ENCODE measurements at regions not wholly inside any gene's neighbourhood (a gene's known extent, or its start where the extent isn't known, plus 50 kb on each side); places are given as distances from the start of the nearest gene placed in this dataset.

DNA sequence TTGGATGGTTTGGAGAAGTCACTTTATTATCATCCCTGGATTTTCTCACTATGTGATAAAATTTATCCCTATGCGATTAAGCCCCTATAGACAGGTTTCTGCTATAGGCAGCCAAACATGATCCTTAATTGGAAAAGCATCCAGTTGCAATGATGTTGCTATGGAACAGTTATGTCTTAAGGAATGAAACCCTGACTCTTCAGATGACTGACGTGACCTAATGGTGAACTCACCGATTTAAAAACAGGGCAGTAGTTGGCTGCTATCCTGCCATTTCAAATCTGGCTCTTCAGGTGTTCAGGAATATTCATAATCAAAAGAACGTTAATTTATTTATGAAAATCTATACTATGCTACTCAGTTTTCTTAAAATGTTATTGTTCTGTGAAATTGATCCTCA lies 106.8 kb upstream of the ROBO1 start:
- no peak overlapping the region for H3K4me3 ChIP-seq (ENCODE audit: low read depth, low read length)
- no peaks in the 10 kb centered on the region for H3K36me3 ChIP-seq (ENCODE audit: insufficient read depth)
- H3K27ac ChIP-seq (ENCODE audit: low read depth) = no peak overlapping the region
- 74% methylated on average over 4 of the region's 4 CpGs for WGBS
- no peaks in the 10 kb centered on the region for H3K4me1 ChIP-seq (ENCODE audit: insufficient read depth)
- no peak for DNase-seq (ENCODE audit: extremely low spot score)

DNA sequence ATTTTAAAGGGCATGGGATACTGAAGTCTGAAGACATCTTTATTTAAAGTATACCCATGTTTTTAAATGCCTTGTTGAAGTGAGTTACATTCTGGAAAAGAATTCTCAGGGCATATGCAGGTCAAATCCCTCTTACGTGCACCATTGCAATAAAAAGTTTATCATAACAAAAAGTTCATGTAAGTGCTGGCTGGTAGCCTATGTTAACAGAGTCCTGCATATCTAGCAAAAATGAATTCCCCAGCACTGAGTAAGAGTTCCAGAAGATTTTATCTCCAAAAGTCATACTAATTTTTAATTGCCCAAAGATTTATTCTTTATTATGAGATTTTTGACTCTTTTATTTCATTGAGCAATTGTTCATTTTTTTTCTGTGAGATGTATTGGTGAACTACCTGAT lies 104.7 kb upstream of the ROBO1 start:
- Histone ChIP-seq H3K27ac (ENCODE audit: low read depth) (no peak overlapping the region), H3K4me1 (ENCODE audit: insufficient read depth) (no peaks in the 10 kb centered on the region), H3K36me3 (ENCODE audit: insufficient read depth) (no peaks in the 10 kb centered on the region), H3K4me3 (ENCODE audit: low read depth, low read length) (no peak overlapping the region)
- 18% methylated on average over 1 of the region's 1 CpG for WGBS
- DNase-seq (ENCODE audit: extremely low spot score) = peak; percentile 42

DNA sequence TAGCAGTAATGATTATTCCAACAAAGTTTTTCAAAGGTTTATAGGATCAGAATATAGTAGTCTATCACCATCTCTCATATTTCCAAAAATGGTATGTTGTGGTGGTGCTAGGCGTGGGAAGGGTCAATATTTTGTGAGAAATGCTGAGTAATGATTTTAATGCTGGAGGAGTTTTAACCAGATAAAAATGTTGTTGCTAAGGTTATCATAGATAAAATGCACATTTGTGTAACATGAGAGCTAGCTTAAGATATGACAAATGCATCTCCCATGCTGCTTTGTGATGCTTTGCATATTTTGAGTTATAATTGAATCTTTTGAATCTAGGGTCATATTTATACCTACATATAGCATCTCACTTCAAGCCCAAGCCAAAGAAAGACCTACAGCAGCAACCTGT lies 103.9 kb upstream of the ROBO1 start:
- 64% methylated on average over 1 of the region's 1 CpG for WGBS
- Histone ChIP-seq H3K27ac (ENCODE audit: low read depth) (no peak overlapping the region), H3K4me1 (ENCODE audit: insufficient read depth) (no peaks in the 10 kb centered on the region), H3K36me3 (ENCODE audit: insufficient read depth) (no peaks in the 10 kb centered on the region), H3K4me3 (ENCODE audit: low read depth, low read length) (no peak overlapping the region)
- DNase-seq (ENCODE audit: extremely low spot score) = no peak

DNA sequence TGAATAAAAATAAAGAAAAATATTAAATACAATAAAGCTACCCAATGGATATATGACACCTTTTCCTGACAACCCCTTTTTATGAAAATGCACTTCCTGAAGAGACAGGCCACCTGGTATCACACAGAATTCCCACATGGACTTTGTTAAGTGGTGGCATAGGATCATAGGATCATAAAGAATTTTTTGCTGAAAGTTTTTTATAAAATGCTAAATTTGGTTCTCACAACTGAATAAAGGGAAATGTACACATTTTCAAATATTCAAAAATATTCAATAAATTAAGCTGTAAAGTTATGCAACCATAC lies 102.5 kb upstream of the ROBO1 start:
- no peak overlapping the region for H3K27ac ChIP-seq (ENCODE audit: low read depth)
- H3K4me3 ChIP-seq (ENCODE audit: low read depth, low read length) = no peak overlapping the region
- no peak for DNase-seq (ENCODE audit: extremely low spot score)
- no peaks in the 10 kb centered on the region for H3K36me3 ChIP-seq (ENCODE audit: insufficient read depth)
- H3K4me1 ChIP-seq (ENCODE audit: insufficient read depth) = no peaks in the 10 kb centered on the region

DNA sequence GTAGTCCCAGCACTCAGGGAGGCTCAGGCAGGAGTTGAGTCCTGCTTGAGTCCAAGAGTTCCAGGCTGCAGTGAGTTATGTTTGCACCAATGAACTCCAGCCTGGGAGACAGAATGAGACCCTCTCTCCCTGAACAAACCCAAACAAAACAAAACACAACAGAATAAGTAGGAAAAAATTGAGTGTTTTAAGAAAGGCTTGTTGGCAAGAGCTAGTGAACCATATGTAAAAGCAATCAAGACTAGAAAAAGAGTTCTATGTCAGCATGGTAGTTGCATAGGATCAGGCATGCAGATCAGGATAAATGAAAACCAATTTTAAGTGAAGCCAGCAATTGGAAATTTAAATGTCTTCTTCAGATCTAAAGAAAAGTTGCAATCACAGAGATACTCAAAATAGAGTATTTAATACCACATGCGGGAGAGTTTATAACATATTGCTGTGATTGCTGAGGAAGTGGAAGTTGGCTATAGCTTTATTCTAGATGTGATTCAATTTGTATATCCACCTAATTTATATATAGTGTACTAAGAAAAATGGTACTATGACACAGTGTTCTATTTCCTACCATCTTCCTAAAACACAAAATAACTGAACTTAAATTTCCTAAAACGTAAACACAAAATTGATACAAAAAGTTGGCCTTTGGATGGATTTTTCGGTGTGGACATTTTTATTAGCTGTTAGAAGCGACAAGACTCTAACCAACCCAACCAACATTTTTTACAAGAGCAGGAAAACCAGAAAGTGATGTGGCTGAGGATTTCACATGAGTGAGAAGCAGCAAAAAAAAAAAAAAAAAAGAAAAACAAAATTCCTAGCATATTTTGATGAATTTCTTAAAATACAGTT lies 101.9 kb upstream of the ROBO1 start:
- whole genome bisulfite sequencing = 69% methylated on average over 4 of the region's 4 CpGs
- no peaks in the 10 kb centered on the region for H3K4me1 ChIP-seq (ENCODE audit: insufficient read depth)
- no peaks in the 10 kb centered on the region for H3K36me3 ChIP-seq (ENCODE audit: insufficient read depth)
- H3K27ac ChIP-seq (ENCODE audit: low read depth) = no peak overlapping the region
- no peak overlapping the region for H3K4me3 ChIP-seq (ENCODE audit: low read depth, low read length)
- DNase-seq (ENCODE audit: extremely low spot score) = no peak

DNA sequence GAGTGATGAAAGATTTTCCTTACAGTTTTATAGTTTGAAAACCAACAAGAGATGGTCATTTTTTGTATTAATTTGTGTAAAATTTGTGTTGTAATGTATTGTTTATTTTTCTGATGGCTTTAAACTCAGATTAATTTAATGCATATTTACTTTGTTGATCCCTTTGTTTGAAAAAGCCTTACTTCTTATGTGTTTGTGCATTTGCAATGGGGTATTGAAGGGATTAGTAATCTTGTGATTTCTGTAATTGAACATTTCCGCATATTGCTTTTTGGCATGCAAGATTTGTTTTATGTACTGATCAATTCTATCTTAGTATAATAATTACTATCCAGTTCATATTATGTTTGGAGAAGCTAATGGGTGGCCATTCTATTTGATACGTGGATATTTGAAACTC lies 98.4 kb upstream of the ROBO1 start:
- Histone ChIP-seq H3K27ac (ENCODE audit: low read depth) (no peak overlapping the region), H3K4me1 (ENCODE audit: insufficient read depth) (no peaks in the 10 kb centered on the region), H3K4me3 (ENCODE audit: low read depth, low read length) (no peak overlapping the region), H3K36me3 (ENCODE audit: insufficient read depth) (no peaks in the 10 kb centered on the region)
- no peak for DNase-seq (ENCODE audit: extremely low spot score)
- WGBS = 59% methylated on average over 2 of the region's 2 CpGs

DNA sequence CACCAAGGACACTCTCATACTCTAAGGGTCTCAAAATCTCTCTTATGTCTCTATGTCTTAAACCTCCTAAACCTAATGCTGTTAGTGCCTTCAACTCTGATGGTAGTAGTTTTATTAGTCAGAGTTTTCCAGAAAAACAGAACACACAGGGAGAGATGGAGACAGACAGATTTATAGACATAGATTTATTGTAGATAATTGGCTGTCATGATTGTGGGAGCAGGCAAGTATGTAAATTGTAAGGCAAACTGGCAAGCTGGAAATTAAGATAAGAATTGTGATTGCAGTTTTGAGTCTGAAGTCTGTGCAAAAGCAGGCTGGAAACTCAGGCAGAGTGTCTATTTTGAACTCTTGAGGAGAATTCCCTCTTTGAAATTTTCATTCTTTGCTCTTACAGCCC lies 96.3 kb upstream of the ROBO1 start:
- Histone ChIP-seq H3K4me1 (ENCODE audit: insufficient read depth) (no peaks in the 10 kb centered on the region), H3K36me3 (ENCODE audit: insufficient read depth) (no peaks in the 10 kb centered on the region), H3K27ac (ENCODE audit: low read depth) (no peak overlapping the region), H3K4me3 (ENCODE audit: low read depth, low read length) (no peak overlapping the region)
- DNase-seq (ENCODE audit: extremely low spot score) = no peak

DNA sequence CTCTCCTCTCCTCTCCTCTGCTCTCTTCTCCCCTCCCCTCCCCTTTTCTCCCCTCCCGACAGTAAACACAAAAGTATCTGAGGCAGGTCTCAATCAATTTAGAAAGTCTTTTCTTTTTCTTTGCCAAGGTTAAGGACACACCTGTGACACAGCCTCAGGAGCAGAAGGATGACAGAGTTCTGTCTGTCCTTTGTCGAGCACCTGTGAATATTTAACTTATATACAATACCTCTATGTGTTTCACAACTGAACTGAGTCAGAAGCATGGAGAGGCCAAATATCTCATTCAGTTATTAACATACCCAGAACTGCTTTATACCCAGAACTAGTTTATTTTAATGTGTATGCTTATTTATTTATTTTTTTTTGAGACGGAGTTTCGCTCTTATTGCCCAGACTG lies 81.1 kb upstream of the ROBO1 start:
- 90% methylated on average over 4 of the region's 4 CpGs for WGBS
- H3K27ac ChIP-seq (ENCODE audit: low read depth) = no peak overlapping the region
- no peaks in the 10 kb centered on the region for H3K4me1 ChIP-seq (ENCODE audit: insufficient read depth)
- no peak overlapping the region for H3K4me3 ChIP-seq (ENCODE audit: low read depth, low read length)
- no peak for DNase-seq (ENCODE audit: extremely low spot score)
- no peaks in the 10 kb centered on the region for H3K36me3 ChIP-seq (ENCODE audit: insufficient read depth)

DNA sequence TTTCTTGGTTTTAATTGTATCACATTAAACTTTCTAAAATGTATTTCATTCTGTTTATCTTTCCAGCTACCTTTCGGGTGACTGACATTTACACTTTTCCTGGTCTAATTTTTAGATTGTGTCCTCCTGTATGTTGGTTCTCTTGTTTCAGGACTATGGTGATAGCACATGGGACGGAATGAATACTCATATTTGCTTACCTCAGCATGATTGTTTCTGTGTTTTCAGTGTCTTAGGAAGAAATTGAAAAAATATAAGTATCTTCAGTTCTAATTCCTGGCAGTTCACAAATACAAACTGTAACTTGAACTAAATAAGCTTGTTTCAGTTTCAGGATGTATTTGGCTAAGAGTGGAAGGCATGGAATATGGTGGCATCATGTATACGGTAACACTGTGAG lies 80.1 kb upstream of the ROBO1 start:
- no peak for DNase-seq (ENCODE audit: extremely low spot score)
- WGBS = 59% methylated on average over 3 of the region's 3 CpGs

DNA sequence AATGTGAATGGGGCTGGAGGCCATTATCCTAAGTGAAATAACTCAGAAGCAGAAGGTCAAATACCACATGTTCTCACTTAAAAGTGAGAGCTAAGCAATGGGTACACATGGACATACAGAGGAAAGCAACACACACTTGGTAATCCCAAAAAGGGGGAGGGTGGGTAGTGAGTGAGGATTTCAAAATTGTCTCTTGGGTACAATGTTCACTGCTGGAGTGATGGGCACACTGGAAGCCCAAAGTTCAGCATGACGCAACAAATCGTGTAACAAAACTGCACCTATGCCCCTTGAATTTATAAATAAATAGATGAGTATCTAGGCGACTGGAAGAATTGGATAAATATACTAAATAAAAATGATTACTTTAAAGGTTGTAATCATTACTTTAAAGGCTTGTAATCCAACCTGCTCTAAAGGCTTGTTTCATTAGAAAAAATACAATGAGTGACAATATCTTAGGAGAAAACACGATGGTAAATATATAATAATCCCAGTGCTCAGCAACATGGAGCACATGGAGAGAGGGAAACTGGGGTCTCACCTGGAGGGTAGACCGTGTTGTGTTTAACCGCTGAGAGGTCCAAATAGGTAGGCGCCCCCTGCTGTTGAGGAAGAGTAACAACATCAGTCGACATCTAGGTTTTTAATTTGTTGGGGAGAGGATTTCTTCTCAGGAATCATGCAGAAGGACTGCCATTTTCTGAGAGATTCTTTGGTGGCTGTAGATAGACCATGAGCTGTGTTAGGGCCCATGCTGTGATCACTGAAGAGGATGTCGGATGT lies 78.5 kb upstream of the ROBO1 start:
- no peaks in the 10 kb centered on the region for H3K4me1 ChIP-seq (ENCODE audit: insufficient read depth)
- H3K36me3 ChIP-seq (ENCODE audit: insufficient read depth) = no peaks in the 10 kb centered on the region
- H3K4me3 ChIP-seq (ENCODE audit: low read depth, low read length) = no peak overlapping the region
- no peak overlapping the region for H3K27ac ChIP-seq (ENCODE audit: low read depth)
- no peak for DNase-seq (ENCODE audit: extremely low spot score)
- 68% methylated on average over 9 of the region's 9 CpGs for WGBS

More for the DNA sequence above, 80.1 kb upstream of the ROBO1 start:
- Histone ChIP-seq H3K36me3 (ENCODE audit: insufficient read depth) (no peaks in the 10 kb centered on the region), H3K4me1 (ENCODE audit: insufficient read depth) (no peaks in the 10 kb centered on the region), H3K27ac (ENCODE audit: low read depth) (no peak overlapping the region), H3K4me3 (ENCODE audit: low read depth, low read length) (no peak overlapping the region)

DNA sequence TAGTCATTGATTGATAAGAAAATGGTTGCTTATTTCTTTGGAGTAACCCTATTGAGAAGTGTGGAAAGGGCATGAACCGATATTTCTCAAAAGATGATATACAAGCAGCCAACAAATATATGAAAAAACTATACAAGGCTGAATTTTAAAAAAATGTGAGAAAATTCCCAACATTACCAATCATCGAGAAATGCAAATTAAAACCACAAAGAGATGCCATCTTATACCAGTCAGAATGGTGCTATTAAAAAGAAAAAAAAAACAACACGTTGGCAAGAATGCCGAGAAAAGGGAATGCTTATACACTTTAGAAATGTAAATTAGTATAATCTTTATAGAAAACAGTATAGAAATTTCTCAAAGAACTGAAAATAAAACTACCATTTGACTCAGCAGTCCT lies 77.7 kb upstream of the ROBO1 start:
- no peak for DNase-seq (ENCODE audit: extremely low spot score)
- no peaks in the 10 kb centered on the region for H3K4me1 ChIP-seq (ENCODE audit: insufficient read depth)
- H3K36me3 ChIP-seq (ENCODE audit: insufficient read depth) = no peaks in the 10 kb centered on the region
- H3K27ac ChIP-seq (ENCODE audit: low read depth) = no peak overlapping the region
- no peak overlapping the region for H3K4me3 ChIP-seq (ENCODE audit: low read depth, low read length)
- 93% methylated on average over 4 of the region's 4 CpGs for WGBS

DNA sequence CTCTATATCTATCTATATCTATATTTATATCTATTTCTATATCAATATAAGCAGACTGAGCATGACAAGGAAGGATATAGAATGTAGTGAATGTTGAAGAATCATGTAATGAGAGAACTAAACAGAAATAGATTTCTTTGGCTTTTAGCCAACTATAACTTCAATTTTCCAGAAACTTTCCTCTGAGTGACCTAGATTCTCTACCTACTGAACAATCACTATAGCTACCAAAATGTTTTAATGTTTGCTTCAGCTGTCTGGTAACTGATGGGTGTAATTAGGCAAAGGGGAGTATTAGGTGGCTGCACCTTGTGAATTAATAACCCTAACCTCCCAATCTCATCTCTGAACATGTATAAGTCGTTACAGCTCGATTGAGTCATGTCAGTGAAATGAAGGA lies 76.4 kb upstream of the ROBO1 start:
- H3K4me3 ChIP-seq (ENCODE audit: low read depth, low read length) = no peak overlapping the region
- no peak for DNase-seq (ENCODE audit: extremely low spot score)
- WGBS = 79% methylated on average over 2 of the region's 2 CpGs
- H3K4me1 ChIP-seq (ENCODE audit: insufficient read depth) = no peaks in the 10 kb centered on the region
- no peaks in the 10 kb centered on the region for H3K36me3 ChIP-seq (ENCODE audit: insufficient read depth)
- no peak overlapping the region for H3K27ac ChIP-seq (ENCODE audit: low read depth)

DNA sequence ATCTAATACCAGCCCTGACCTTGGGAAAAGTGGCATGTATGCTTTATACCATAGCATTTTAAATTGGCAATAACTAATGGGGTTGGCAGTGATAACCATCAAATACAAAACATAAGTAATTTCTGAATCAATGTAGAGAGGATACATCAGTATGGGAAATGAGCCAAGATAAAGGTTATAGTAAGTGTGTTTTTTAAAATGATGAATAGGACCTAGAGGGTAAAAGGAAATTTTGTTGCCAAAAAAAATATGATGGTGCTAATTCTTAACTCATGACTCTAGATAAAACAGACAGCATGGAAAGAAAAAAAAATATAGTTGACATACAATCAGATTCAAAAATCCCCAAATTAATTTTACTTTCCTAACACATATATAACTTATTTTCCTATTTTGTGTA lies 75.4 kb upstream of the ROBO1 start:
- H3K36me3 ChIP-seq (ENCODE audit: insufficient read depth) = no peaks in the 10 kb centered on the region
- no peaks in the 10 kb centered on the region for H3K4me1 ChIP-seq (ENCODE audit: insufficient read depth)
- no peak overlapping the region for H3K27ac ChIP-seq (ENCODE audit: low read depth)
- DNase-seq (ENCODE audit: extremely low spot score) = no peak
- H3K4me3 ChIP-seq (ENCODE audit: low read depth, low read length) = no peak overlapping the region

DNA sequence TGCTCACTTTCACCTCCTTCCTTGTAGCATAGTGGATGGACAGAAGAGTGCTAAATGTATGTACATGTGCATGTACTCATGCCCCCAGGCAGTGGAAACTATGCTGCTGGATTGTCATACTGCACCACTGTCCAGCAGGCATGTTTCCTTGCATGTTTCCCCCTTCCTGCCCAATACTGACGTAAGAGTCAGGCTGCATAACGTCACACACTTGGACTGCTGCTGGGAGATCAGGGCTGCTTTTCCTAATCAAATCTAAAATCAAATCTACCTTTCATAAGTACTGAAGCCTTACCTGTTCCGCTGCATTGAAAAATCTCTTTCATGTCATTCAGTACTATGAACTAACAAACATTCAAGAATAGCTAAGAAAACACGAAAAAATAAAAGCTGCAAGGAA lies 67.9 kb upstream of the ROBO1 start:
- Histone ChIP-seq H3K27ac (ENCODE audit: low read depth) (no peak overlapping the region), H3K36me3 (ENCODE audit: insufficient read depth) (no peaks in the 10 kb centered on the region), H3K4me3 (ENCODE audit: low read depth, low read length) (no peak overlapping the region), H3K4me1 (ENCODE audit: insufficient read depth) (no peaks in the 10 kb centered on the region)
- no peak for DNase-seq (ENCODE audit: extremely low spot score)
- WGBS = 65% methylated on average over 4 of the region's 4 CpGs
